Fibroblast of the aortic adventitia (primary cell): ENCODE measurements at regions not wholly inside any gene's neighbourhood (a gene's known extent, or its start where the extent isn't known, plus 50 kb on each side); places are given as distances from the start of the nearest gene placed in this dataset.

Source experiments
- DNase-seq: peaks from one replicate; pipeline ENCODE4 v3.0.0-alpha.2; 2010; ENCODE audit warnings: low read depth
- H3K4me3 ChIP-seq: 2 replicates; pipeline ENCODE4 v1.5.1; 2011; ENCODE audit warnings: low read depth, mild to moderate bottlenecking, control low read depth, low read length, moderate library complexity
- CTCF ChIP-seq: IDR thresholded peaks from 2 replicates; pipeline ENCODE4 v1.5.1; 2011; ENCODE audit warnings: mild to moderate bottlenecking, low read length, control low read depth, inconsistent platforms; ENCODE audit not compliant: insufficient read depth

DNA sequence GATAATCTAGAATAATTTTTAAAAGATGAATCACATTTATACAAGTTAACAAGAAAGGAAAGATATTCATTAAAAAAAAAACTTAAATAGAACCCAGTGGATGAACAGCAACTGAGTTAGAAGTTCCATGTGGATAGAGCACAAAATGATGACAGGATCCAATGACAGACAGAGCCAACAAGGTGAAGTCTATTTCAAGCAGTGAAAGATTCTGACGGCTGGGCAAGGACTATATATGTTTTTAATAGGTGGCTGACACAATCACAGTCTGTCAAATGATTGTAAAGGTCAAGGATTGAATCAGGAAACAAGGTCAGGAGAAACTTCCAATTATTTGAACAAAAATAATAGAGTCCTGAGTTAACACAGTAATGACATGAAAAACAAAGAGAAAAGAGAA is 1460.0 kb upstream of the CDH8 start:
- TF ChIP-seq CTCF: no peak
- H3K4me3 ChIP-seq: no peak overlapping the region
- DNase-seq: no peak

DNA sequence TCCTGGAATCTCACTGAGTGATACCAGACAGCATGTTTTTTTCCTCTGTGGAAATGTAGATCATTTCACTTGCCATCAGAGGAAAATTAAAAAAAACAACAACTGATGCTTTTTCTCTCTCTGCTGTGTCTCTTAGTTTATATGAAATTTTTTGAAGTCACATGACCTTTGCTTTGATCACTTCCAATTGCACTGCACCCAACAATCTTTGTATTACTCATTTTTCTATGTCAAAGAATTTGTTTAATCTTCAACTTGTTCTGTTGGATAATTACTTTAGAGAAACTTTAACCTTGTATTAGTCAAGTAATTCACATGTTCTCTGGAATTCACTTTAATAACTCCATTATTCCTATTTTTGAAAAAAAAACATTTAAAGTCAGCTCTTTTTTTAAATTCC is 1452.7 kb upstream of the CDH8 start:
- no peak for DNase-seq
- TF ChIP-seq CTCF: no peak
- H3K4me3 ChIP-seq: no peak overlapping the region

DNA sequence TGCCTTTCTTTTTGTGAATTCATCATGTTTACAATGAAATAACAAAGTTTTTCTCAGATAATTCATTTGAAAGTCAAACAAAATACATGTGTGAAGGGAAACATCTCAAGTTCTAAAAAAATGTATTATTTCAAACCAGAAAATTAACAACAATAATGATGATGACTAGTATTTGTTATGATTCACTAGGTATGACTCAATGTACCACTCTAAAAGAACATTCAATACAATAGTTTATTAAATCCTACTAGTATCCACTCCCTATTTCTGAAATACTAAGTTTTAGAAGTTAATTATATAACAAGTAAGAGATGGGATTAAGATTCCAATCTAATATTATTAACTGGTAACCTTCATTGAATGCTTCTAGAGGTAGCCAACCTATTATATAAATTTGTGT is 1444.8 kb upstream of the CDH8 start:
- no peak overlapping the region for H3K4me3 ChIP-seq
- no peak for DNase-seq
- no peak for TF ChIP-seq CTCF

DNA sequence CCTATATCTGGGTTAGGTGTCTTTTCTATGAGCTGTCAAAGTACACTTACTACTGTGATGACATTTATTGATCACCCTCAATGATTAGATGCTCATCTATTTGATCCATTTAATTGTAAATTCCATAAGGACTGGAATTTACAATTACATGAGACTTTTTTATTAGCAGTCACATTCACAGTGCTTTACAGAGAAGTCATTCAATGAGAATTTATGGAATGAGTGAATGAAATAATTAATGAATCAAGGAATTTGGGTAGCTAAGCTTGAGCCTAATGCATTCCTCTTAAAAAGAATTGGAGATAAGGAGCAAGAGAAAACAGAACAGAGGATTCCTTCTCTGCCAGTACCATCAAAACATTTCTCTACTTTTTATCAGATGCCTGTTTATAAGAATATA is 1437.5 kb upstream of the CDH8 start:
- no peak overlapping the region for H3K4me3 ChIP-seq
- DNase-seq: no peak
- TF ChIP-seq CTCF: no peak

- no peak for TF ChIP-seq CTCF
- H3K4me3 ChIP-seq: no peak overlapping the region
- no peak for DNase-seq
Observed at GRCh38 chr16:63467513-63467912, 1431.3 kb upstream of the CDH8 start.

DNA sequence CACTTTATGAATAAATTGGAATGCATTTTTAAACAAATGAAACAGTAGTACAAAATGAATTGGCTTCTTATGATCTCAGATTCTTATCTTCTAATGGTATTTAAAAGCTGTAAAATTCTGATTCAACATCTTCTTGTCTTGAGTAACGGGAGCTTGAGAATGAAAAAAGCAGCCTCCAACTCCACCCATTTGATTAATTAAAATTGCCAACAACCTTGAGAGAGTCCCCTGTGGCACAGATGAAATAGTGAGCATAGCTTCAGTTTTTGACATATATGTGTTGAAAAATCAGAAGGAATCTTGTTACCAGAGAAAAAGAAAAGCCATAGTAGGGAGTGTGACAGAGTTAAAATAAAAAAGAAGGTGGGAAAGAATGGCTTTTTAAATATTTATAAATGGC is 1426.1 kb upstream of the CDH8 start:
- TF ChIP-seq CTCF: no peak
- no peak overlapping the region for H3K4me3 ChIP-seq
- no peak for DNase-seq

- peak; percentile 33 for DNase-seq
- no peak overlapping the region for H3K4me3 ChIP-seq
- TF ChIP-seq CTCF: no peak
Observed at GRCh38 chr16:63461248-63461841, 1425.1 kb upstream of the CDH8 start.
